ENCODE measurements at regions not wholly inside any gene's neighbourhood (a gene's known extent, or its start where the extent isn't known, plus 50 kb on each side); places are given as distances from the start of the nearest gene placed in this dataset.

- TF ChIP-seq, protein P1, sequence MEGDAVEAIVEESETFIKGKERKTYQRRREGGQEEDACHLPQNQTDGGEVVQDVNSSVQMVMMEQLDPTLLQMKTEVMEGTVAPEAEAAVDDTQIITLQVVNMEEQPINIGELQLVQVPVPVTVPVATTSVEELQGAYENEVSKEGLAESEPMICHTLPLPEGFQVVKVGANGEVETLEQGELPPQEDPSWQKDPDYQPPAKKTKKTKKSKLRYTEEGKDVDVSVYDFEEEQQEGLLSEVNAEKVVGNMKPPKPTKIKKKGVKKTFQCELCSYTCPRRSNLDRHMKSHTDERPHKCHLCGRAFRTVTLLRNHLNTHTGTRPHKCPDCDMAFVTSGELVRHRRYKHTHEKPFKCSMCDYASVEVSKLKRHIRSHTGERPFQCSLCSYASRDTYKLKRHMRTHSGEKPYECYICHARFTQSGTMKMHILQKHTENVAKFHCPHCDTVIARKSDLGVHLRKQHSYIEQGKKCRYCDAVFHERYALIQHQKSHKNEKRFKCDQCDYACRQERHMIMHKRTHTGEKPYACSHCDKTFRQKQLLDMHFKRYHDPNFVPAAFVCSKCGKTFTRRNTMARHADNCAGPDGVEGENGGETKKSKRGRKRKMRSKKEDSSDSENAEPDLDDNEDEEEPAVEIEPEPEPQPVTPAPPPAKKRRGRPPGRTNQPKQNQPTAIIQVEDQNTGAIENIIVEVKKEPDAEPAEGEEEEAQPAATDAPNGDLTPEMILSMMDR (IDR thresholded peaks at IDR 0.05): no peak
- no peak for TF ChIP-seq POLR2A (IDR thresholded peaks at IDR 0.05)
- H3K9me3 ChIP-seq: no peaks in the 10 kb centered on the region
- H3K27me3 ChIP-seq: peaks cover 0 to 8% of the 10 kb centered on the region in 2 donors
- H3K4me3 ChIP-seq: no peak overlapping the region
- H3K36me3 ChIP-seq (replicated peaks in 1 of 2; ENCODE audit: insufficient read depth in 1 of 2, low read depth in 2 of 2): no peaks in the 10 kb centered on the region
- DNase-seq: no peak
- 48 to 54% methylated on average over 8 to 11 of the region's 11 CpGs for WGBS, 2 donors
- H3K27ac ChIP-seq: no peak overlapping the region
- peaks cover 13% of the 10 kb centered on the region for H3K4me1 ChIP-seq
- intact Hi-C loops (cut with DNase I): loop anchor here (10.0 kb wide), 1 partner anchor 480 kb away; no protein-coding TSS in a partner anchor
- ATAC-seq: no peak
Measured at GRCh38 chr2:121074293-121074932, 210.6 kb downstream of the TFCP2L1 start.

DNA sequence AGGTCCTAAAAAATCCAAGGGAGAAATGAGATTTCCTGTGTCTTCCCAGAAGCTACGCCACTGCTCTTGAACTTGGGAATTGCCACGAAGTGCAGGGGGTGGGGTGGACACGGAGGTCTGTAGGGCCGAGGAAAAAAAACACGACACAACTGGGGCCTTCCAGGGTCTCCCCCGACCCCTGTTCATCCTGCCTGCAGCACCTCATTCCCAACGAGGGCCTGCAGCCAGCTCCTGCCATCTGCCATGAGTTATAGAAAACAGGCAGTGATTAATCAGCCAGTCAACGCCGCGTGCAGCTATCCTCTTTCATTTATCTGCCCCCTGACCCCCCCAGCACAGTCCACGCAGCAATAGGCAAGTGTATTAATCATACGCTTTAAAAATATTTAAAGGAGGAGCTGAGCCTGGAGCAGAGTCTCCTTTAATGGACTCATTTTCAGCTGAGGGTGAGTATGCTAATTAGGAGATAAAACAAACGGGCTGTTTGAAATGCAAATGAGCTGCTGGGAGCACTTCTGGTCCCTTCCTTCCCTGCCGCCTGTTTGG, 209.9 kb downstream of the TFCP2L1 start:
- peak in 2 of 3 donors; percentile 59 to 62 for TF ChIP-seq POLR2A (IDR thresholded peaks at IDR 0.05)
- TF ChIP-seq, protein P1 (IDR thresholded peaks at IDR 0.05): no peak
- intact Hi-C loops (cut with DNase I): loop anchor here (10.0 kb wide), 1 partner anchor 480 kb away; no protein-coding TSS in a partner anchor
- no peaks in the 10 kb centered on the region for H3K9me3 ChIP-seq
- no peak overlapping the region for H3K4me3 ChIP-seq
- H3K36me3 ChIP-seq (replicated peaks in 1 of 2; ENCODE audit: insufficient read depth in 1 of 2, low read depth in 2 of 2): no peaks in the 10 kb centered on the region
- peaks cover 13% of the 10 kb centered on the region for H3K4me1 ChIP-seq
- ATAC-seq (no peak), DNase-seq (peak in 3 of 4 donors; percentile 17 to 52 (median 42))
- H3K27ac ChIP-seq: no peak overlapping the region
- peaks cover 0 to 8% of the 10 kb centered on the region in 2 donors for H3K27me3 ChIP-seq
- WGBS, 2 donors: 4 to 6% methylated on average over 11 to 14 of the region's 14 CpGs

GRCh38 chr2:121075641-121076497, 209.1 kb downstream of the TFCP2L1 start:
- TF ChIP-seq POLR2A (IDR thresholded peaks at IDR 0.05): no peak
- TF ChIP-seq, protein P1 (IDR thresholded peaks at IDR 0.05): no peak
- intact Hi-C loops (cut with DNase I): loop anchor here (10.0 kb wide), 1 partner anchor 481 kb away; no protein-coding TSS in a partner anchor
- Histone ChIP-seq H3K9me3 (no peaks in the 10 kb centered on the region), H3K4me3 (no peak overlapping the region), H3K27me3 (peaks cover 0 to 8% of the 10 kb centered on the region in 2 donors), H3K36me3 (replicated peaks in 1 of 2; ENCODE audit: insufficient read depth in 1 of 2, low read depth in 2 of 2) (no peaks in the 10 kb centered on the region), H3K27ac (no peak overlapping the region), H3K4me1 (peaks cover 13% of the 10 kb centered on the region)
- DNase-seq (no peak), ATAC-seq (no peak)
- WGBS, 2 donors: 9 to 19% methylated on average over 18 to 19 of the region's 19 CpGs

DNA sequence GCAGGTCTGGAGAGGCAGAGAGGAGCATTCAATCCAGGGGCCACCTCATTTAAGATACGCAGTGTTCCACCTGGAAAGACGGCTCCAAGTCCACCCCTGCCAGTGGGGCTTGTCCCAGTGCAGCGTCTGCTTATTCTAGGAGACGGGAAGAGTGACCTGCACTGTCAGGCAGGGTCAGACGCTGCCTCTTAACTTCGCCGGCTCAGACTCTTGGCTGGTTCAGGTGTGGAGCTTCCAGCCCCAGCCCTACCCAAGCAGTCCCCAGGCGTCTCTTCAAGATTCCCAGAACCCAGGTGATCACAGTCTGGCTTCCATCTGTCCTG, 208.5 kb downstream of the TFCP2L1 start:
- TF ChIP-seq, protein P1 (IDR thresholded peaks at IDR 0.05): no peak
- TF ChIP-seq POLR2A (IDR thresholded peaks at IDR 0.05): no peak
- WGBS, 2 donors: 13 to 21% methylated on average over 2 to 8 of the region's 8 CpGs
- intact Hi-C loops (cut with DNase I): loop anchor here (10.0 kb wide), 1 partner anchor 482 kb away; no protein-coding TSS in a partner anchor
- H3K27me3 ChIP-seq: peaks cover 0 to 8% of the 10 kb centered on the region in 2 donors
- H3K4me3 ChIP-seq: no peak overlapping the region
- H3K4me1 ChIP-seq: peaks cover 13% of the 10 kb centered on the region
- no peak overlapping the region for H3K27ac ChIP-seq
- ATAC-seq: no peak
- H3K36me3 ChIP-seq (replicated peaks in 1 of 2; ENCODE audit: insufficient read depth in 1 of 2, low read depth in 2 of 2): no peaks in the 10 kb centered on the region
- no peaks in the 10 kb centered on the region for H3K9me3 ChIP-seq
- no peak for DNase-seq
